ENCODE measurements at regions not wholly inside any gene's neighbourhood (a gene's known extent, or its start where the extent isn't known, plus 50 kb on each side); places are given as distances from the start of the nearest gene placed in this dataset.
A peak's percentile ranks its signal among the peaks of the same experiment; 100 is the strongest.
"Not testable (repeated sequence)": the region's sequence is repeated elsewhere in the genome, so short reads cannot be mapped to it uniquely, and the experiment has no call there.

GRCh38 chr5:60487476-60487875 is 212.5 kb downstream of the DEPDC1B start:
- TF ChIP-seq ZFX (IDR thresholded peaks at IDR 0.05), result no peak
- TF ChIP-seq CTCF (conservative IDR thresholded peaks at IDR 0.05), result no peak
- H3K27ac ChIP-seq, result peak overlapping the region; percentile 79; the same call in 1 of the 2 replicates

- TF ChIP-seq ZFX (IDR thresholded peaks at IDR 0.05) (no peak), CTCF (conservative IDR thresholded peaks at IDR 0.05) (no peak)
- H3K27ac ChIP-seq, result no peak overlapping the region
Observed at GRCh38 chr5:60485361-60485760, 214.6 kb downstream of the DEPDC1B start.

DNA sequence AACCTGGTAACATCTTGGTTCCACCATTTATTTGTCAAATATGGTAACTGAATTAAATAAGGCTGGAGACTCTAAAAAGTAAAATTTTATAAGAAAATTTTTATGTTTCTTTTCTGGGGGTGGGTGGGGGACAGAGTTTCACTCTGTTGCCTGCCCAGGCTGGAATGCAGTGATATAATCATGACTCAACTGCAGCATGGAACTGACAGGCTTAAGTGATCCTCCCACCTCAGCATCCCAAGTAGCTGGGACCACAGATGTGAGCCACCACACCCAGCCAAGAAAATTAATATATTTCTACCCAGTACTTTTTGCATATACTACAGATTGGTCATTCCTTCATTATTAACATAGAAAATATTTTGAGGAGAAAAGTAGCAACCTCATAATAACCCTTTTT is 216.9 kb downstream of the DEPDC1B start:
- H3K27ac ChIP-seq, result no peak overlapping the region
- TF ChIP-seq CTCF (conservative IDR thresholded peaks at IDR 0.05) (no peak), ZFX (IDR thresholded peaks at IDR 0.05) (no peak)

GRCh38 chr5:60482301-60482700 is 217.7 kb downstream of the DEPDC1B start:
- no peak overlapping the region for H3K27ac ChIP-seq
- no peak for TF ChIP-seq ZFX (IDR thresholded peaks at IDR 0.05)
- TF ChIP-seq CTCF (conservative IDR thresholded peaks at IDR 0.05), result no peak

DNA sequence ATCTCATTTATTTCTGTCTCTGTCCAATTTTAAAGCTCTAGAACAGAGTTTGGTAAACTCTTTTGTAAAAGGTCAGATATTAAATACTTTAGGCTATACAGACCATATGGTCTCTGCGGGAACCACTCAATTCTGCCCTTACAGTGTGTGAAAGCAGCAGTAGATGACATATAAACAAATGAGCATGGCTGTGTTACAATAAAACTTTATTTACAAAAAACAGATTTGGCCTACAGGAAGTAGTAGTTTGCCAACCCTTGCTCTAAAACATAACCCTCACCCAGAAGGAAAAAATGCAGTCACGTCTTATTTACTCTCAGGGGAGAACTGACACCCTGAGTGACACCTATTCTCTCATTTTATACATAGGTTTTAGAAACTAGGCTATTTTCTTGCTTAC is 220.4 kb downstream of the DEPDC1B start:
- no peak for TF ChIP-seq ZFX (IDR thresholded peaks at IDR 0.05)
- no peak for TF ChIP-seq CTCF (conservative IDR thresholded peaks at IDR 0.05)
- H3K27ac ChIP-seq, result no peak overlapping the region

GRCh38 chr5:60477849-60478248 is 222.1 kb downstream of the DEPDC1B start:
- H3K27ac ChIP-seq, result no peak overlapping the region
- no peak for TF ChIP-seq CTCF (conservative IDR thresholded peaks at IDR 0.05)
- no peak for TF ChIP-seq ZFX (IDR thresholded peaks at IDR 0.05)

DNA sequence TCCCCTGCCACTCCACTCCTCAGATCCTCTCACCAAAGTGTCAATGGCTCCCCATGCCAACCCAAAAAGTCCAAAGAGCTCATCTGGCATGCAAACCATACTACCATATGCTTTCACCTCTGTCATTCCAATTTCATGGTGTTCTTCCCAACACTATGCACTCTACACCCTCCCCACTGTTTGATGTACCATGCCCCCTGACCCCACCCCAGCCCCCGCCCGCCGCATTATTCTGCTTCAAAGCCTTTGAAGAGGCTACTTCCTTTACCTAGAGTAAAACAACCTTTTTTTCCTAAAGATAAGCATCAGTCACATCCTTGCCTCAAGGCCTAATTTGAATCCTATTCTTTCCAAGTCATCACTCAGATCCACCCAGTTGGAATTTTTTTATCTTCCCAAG is 226.3 kb downstream of the DEPDC1B start:
- TF ChIP-seq ZFX (IDR thresholded peaks at IDR 0.05) (no peak), CTCF (conservative IDR thresholded peaks at IDR 0.05) (no peak)

GRCh38 chr5:60473027-60473426 is 226.9 kb downstream of the DEPDC1B start:
- not testable (repeated sequence) for H3K27ac ChIP-seq

More for the DNA sequence above, 226.3 kb downstream of the DEPDC1B start:
- no peak overlapping the region for H3K27ac ChIP-seq

Data from C4-2B (cell line).